ENCODE measurements at regions not wholly inside any gene's neighbourhood (a gene's known extent, or its start where the extent isn't known, plus 50 kb on each side); places are given as distances from the start of the nearest gene placed in this dataset.

DNA sequence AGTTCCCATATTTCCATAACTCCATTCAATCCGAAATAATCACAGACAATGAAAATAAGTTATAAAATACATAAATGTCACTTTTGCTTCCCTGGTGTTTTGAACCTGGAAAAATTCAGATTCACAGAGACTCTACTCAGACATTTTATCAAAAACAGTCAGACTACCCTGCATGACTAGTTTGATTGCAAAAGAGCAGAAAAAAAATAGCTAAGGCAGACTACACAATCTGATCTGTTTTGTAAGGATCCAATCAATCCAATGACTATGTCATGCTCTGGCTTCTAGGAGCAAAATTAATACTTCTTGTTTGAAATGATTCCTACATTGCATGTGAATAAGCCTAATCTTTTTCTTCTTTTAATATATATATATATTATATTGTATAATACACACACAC is 1262.6 kb downstream of the EFNA5 start:
- no peak for TF ChIP-seq POLR2A (IDR thresholded peaks at IDR 0.05)
- TF ChIP-seq, protein P1, sequence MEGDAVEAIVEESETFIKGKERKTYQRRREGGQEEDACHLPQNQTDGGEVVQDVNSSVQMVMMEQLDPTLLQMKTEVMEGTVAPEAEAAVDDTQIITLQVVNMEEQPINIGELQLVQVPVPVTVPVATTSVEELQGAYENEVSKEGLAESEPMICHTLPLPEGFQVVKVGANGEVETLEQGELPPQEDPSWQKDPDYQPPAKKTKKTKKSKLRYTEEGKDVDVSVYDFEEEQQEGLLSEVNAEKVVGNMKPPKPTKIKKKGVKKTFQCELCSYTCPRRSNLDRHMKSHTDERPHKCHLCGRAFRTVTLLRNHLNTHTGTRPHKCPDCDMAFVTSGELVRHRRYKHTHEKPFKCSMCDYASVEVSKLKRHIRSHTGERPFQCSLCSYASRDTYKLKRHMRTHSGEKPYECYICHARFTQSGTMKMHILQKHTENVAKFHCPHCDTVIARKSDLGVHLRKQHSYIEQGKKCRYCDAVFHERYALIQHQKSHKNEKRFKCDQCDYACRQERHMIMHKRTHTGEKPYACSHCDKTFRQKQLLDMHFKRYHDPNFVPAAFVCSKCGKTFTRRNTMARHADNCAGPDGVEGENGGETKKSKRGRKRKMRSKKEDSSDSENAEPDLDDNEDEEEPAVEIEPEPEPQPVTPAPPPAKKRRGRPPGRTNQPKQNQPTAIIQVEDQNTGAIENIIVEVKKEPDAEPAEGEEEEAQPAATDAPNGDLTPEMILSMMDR (IDR thresholded peaks at IDR 0.05), result no peak
